ENCODE measurements at regions not wholly inside any gene's neighbourhood (a gene's known extent, or its start where the extent isn't known, plus 50 kb on each side); places are given as distances from the start of the nearest gene placed in this dataset.

- TF ChIP-seq, protein P1, sequence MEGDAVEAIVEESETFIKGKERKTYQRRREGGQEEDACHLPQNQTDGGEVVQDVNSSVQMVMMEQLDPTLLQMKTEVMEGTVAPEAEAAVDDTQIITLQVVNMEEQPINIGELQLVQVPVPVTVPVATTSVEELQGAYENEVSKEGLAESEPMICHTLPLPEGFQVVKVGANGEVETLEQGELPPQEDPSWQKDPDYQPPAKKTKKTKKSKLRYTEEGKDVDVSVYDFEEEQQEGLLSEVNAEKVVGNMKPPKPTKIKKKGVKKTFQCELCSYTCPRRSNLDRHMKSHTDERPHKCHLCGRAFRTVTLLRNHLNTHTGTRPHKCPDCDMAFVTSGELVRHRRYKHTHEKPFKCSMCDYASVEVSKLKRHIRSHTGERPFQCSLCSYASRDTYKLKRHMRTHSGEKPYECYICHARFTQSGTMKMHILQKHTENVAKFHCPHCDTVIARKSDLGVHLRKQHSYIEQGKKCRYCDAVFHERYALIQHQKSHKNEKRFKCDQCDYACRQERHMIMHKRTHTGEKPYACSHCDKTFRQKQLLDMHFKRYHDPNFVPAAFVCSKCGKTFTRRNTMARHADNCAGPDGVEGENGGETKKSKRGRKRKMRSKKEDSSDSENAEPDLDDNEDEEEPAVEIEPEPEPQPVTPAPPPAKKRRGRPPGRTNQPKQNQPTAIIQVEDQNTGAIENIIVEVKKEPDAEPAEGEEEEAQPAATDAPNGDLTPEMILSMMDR (IDR thresholded peaks at IDR 0.05; ENCODE audit: low read length), result no peak
- TF ChIP-seq EZH2 (optimal IDR thresholded peaks at IDR 0.05; ENCODE audit: low read depth, low read length) (no peak), EZH2phosphoT487 (IDR thresholded peaks at IDR 0.05; ENCODE audit: low read length) (no peak)
Measured at GRCh38 chr10:120367341-120367740, 89.7 kb upstream of the PLPP4 start.
